AG10803 (cell line): ENCODE measurements at regions not wholly inside any gene's neighbourhood (a gene's known extent, or its start where the extent isn't known, plus 50 kb on each side); places are given as distances from the start of the nearest gene placed in this dataset.

Experiments
- DNase-seq: peaks from one replicate; pipeline ENCODE4 v3.0.0; 2010; ENCODE audit warnings: low read depth
- H3K4me3 ChIP-seq: 2 replicates; pipeline ENCODE4 v1.5.1; 2011; ENCODE audit warnings: mild to moderate bottlenecking, low read length, control low read depth
- CTCF ChIP-seq: conservative IDR thresholded peaks from 2 replicates; pipeline ENCODE4 v1.5.1; 2011; ENCODE audit warnings: mild to moderate bottlenecking, low read length, control low read depth, inconsistent platforms

GRCh38 chr20:19938421-19939090, 78.6 kb upstream of the NAA20 start:
- DNase-seq: no peak
- TF ChIP-seq CTCF: no peak
- no peak overlapping the region for H3K4me3 ChIP-seq

GRCh38 chr20:19940988-19941460, 76.1 kb upstream of the NAA20 start:
- H3K4me3 ChIP-seq: no peak overlapping the region
- TF ChIP-seq CTCF: no peak
- peak; percentile 21 for DNase-seq

GRCh38 chr20:19942611-19943010, 74.6 kb upstream of the NAA20 start:
- no peak for DNase-seq
- no peak for TF ChIP-seq CTCF

GRCh38 chr20:19943061-19943521, 74.1 kb upstream of the NAA20 start:
- H3K4me3 ChIP-seq: no peak overlapping the region
- no peak for DNase-seq
- no peak for TF ChIP-seq CTCF

More at GRCh38 chr20:19942611-19943010, 74.6 kb upstream of the NAA20 start:
- no peak overlapping the region for H3K4me3 ChIP-seq

- TF ChIP-seq CTCF: no peak
- no peak overlapping the region for H3K4me3 ChIP-seq
- peak; percentile 43 for DNase-seq
Observed at GRCh38 chr20:19944772-19945459, 72.2 kb upstream of the NAA20 start.

- no peak for DNase-seq
- H3K4me3 ChIP-seq: no peak overlapping the region
- no peak for TF ChIP-seq CTCF
Observed at GRCh38 chr20:19945732-19946670, 71.2 kb upstream of the NAA20 start.
